NCI-H2196 (cell line): ENCODE measurements at regions not wholly inside any gene's neighbourhood (a gene's known extent, or its start where the extent isn't known, plus 50 kb on each side); places are given as distances from the start of the nearest gene placed in this dataset.

Source experiments
- DNase-seq: peaks from one replicate; lab custom pipeline; 2025; ENCODE audit not compliant: unreplicated experiment; lab: John Stamatoyannopoulos, UW

GRCh38 chr3:66133050-66133757, 87.6 kb upstream of the SLC25A26 start:
- DNase-seq = no peak

GRCh38 chr3:66128623-66129022, 89.9 kb upstream of the MAGI1 start:
- no peak for DNase-seq

- no peak for DNase-seq
These were observed 82.6 kb upstream of the MAGI1 start for GRCh38 chr3:66121318-66121717.

- no peak for DNase-seq
These were observed 77.3 kb upstream of the MAGI1 start for GRCh38 chr3:66115858-66116654.

- no peak for DNase-seq
These were observed 74.8 kb upstream of the MAGI1 start for GRCh38 chr3:66113542-66113941.

- no peak for DNase-seq
These were observed 72.1 kb upstream of the MAGI1 start for GRCh38 chr3:66110840-66111239.

- DNase-seq = no peak
These were observed 69.1 kb upstream of the MAGI1 start for GRCh38 chr3:66107855-66108254.

- no peak for DNase-seq
These were observed 68.1 kb upstream of the MAGI1 start for GRCh38 chr3:66106788-66107187.

- no peak for DNase-seq
These were observed 65.8 kb upstream of the MAGI1 start for GRCh38 chr3:66104535-66104934.

GRCh38 chr3:66103729-66104128, 65.0 kb upstream of the MAGI1 start:
- DNase-seq = no peak

- DNase-seq = no peak
These were observed 63.2 kb upstream of the MAGI1 start for GRCh38 chr3:66101901-66102300.

- DNase-seq = no peak
These were observed 60.9 kb upstream of the MAGI1 start for GRCh38 chr3:66099541-66100065.

- DNase-seq = no peak
These were observed 59.7 kb upstream of the MAGI1 start for GRCh38 chr3:66098436-66098835.

- DNase-seq = no peak
These were observed 58.9 kb upstream of the MAGI1 start for GRCh38 chr3:66097647-66098046.

- no peak for DNase-seq
These were observed 56.7 kb upstream of the MAGI1 start for GRCh38 chr3:66095295-66096001.

- no peak for DNase-seq
These were observed 55.3 kb upstream of the MAGI1 start for GRCh38 chr3:66093981-66094380.

GRCh38 chr3:66092175-66092995, 53.7 kb upstream of the MAGI1 start:
- DNase-seq = no peak
